ENCODE measurements at regions not wholly inside any gene's neighbourhood (a gene's known extent, or its start where the extent isn't known, plus 50 kb on each side); places are given as distances from the start of the nearest gene placed in this dataset.

DNA sequence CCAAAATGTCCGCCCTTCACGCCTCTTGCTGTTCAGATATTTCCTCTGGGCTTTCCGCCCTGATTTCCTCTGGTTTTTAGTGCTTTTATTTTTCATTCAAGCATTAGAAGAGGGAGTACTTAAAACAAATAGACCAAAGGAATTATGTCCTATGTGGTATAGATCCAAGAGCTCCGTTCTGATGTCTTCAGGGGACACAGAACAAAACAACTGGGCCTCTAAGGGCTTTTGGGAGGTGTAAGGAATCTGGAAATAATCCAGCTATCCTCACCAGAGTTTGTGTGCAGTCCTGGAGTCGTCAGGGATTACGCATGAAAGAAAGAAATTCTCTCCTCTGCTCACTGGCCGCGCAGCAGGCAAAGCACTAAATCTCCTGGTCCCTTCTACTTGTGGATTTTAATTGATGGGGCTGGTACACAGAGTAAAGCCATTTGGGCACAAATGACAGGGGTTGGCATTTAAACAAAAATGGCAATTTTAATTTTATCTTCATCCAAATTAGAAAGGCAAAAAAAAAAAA is 999.2 kb downstream of the ADGRL3 start:
- no peaks in the 10 kb centered on the region for H3K36me3 ChIP-seq (replicated peaks; ENCODE audit: insufficient read depth, low read length)
- H3F3A ChIP-seq (ENCODE audit: insufficient read depth, low read length), result no peaks in the 10 kb centered on the region
- no peaks in the 10 kb centered on the region for H3K27me3 ChIP-seq (replicated peaks; ENCODE audit: insufficient read depth, low read length)
- H3K4me2 ChIP-seq (ENCODE audit: low read depth, low read length), result no peak overlapping the region
- H3K9ac ChIP-seq (ENCODE audit: low read length), result no peak overlapping the region
- H4K20me1 ChIP-seq (ENCODE audit: insufficient read depth, low read length), result no peaks in the 10 kb centered on the region
- TF ChIP-seq, protein P1, sequence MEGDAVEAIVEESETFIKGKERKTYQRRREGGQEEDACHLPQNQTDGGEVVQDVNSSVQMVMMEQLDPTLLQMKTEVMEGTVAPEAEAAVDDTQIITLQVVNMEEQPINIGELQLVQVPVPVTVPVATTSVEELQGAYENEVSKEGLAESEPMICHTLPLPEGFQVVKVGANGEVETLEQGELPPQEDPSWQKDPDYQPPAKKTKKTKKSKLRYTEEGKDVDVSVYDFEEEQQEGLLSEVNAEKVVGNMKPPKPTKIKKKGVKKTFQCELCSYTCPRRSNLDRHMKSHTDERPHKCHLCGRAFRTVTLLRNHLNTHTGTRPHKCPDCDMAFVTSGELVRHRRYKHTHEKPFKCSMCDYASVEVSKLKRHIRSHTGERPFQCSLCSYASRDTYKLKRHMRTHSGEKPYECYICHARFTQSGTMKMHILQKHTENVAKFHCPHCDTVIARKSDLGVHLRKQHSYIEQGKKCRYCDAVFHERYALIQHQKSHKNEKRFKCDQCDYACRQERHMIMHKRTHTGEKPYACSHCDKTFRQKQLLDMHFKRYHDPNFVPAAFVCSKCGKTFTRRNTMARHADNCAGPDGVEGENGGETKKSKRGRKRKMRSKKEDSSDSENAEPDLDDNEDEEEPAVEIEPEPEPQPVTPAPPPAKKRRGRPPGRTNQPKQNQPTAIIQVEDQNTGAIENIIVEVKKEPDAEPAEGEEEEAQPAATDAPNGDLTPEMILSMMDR (IDR thresholded peaks at IDR 0.05; ENCODE audit: low read length), result no peak
- TF ChIP-seq EZH2phosphoT487 (IDR thresholded peaks at IDR 0.05; ENCODE audit: low read length) (no peak), EZH2 (optimal IDR thresholded peaks at IDR 0.05; ENCODE audit: low read depth, low read length) (no peak)
- DNase-seq, result no peak
- H3K4me1 ChIP-seq (ENCODE audit: low read length), result no peaks in the 10 kb centered on the region
- no peaks in the 10 kb centered on the region for H3K9me3 ChIP-seq (replicated peaks; ENCODE audit: insufficient read depth, low read length)
- no peak overlapping the region for H3K4me3 ChIP-seq (ENCODE audit: low read length)
- no peak overlapping the region for H3K27ac ChIP-seq (ENCODE audit: low read length)
- no peaks in the 10 kb centered on the region for H3K9me2 ChIP-seq (replicated peaks; ENCODE audit: insufficient read depth, low read length)
- no peak overlapping the region for H2AFZ ChIP-seq (ENCODE audit: low read length)
- no peaks in the 10 kb centered on the region for H3K79me2 ChIP-seq (ENCODE audit: low read length)

DNA sequence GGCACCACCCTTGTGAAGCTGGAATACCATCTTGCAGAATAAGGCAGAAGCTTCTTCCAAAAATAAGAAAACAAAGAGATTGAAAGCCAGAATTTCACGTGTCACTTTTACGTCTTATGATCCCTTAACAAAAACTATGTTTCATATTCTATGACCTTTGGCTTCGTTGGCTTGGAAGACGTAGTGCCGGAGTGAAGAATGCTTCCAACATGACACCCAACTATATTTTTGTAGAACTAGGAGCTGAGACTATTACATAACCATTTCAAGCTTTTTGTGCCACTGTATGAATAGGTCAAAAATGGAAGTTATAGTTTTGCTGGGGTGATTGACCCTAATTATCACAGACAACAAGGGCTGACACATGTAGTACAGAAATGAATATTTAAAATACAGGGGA is 996.2 kb downstream of the ADGRL3 start:
- Histone ChIP-seq H2AFZ (ENCODE audit: low read length) (no peak overlapping the region), H3K36me3 (replicated peaks; ENCODE audit: insufficient read depth, low read length) (no peaks in the 10 kb centered on the region), H3K4me1 (ENCODE audit: low read length) (no peaks in the 10 kb centered on the region), H3K9ac (ENCODE audit: low read length) (no peak overlapping the region), H3K4me3 (ENCODE audit: low read length) (no peak overlapping the region), H3K79me2 (ENCODE audit: low read length) (no peaks in the 10 kb centered on the region), H4K20me1 (ENCODE audit: insufficient read depth, low read length) (no peaks in the 10 kb centered on the region), H3K27ac (ENCODE audit: low read length) (no peak overlapping the region), H3F3A (ENCODE audit: insufficient read depth, low read length) (no peaks in the 10 kb centered on the region), H3K27me3 (replicated peaks; ENCODE audit: insufficient read depth, low read length) (no peaks in the 10 kb centered on the region), H3K9me3 (replicated peaks; ENCODE audit: insufficient read depth, low read length) (no peaks in the 10 kb centered on the region), H3K9me2 (replicated peaks; ENCODE audit: insufficient read depth, low read length) (no peaks in the 10 kb centered on the region), H3K4me2 (ENCODE audit: low read depth, low read length) (no peak overlapping the region)
- TF ChIP-seq, protein P1 (IDR thresholded peaks at IDR 0.05; ENCODE audit: low read length), result no peak
- TF ChIP-seq EZH2 (optimal IDR thresholded peaks at IDR 0.05; ENCODE audit: low read depth, low read length) (no peak), EZH2phosphoT487 (IDR thresholded peaks at IDR 0.05; ENCODE audit: low read length) (no peak)
- DNase-seq, result no peak

DNA sequence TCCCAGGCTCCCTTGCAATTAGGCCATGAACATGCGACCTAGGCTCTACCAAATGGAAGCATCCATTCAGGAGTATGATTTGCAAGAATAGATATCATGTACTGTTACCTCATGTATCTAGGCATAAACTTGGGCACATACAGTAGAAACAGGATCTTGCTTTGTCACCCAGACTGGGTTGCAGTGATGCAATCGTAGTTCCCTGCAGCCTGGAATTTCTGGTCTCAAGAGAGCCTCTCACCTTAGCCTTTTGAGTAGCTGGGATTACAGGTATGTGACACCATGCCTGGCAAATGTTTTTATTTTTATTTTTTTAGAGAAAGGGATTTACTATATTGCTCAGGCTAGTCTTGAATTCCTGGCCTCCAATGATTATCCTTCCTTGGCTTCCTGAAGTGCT is 994.2 kb downstream of the ADGRL3 start:
- Histone ChIP-seq H3K9ac (ENCODE audit: low read length) (no peak overlapping the region), H4K20me1 (ENCODE audit: insufficient read depth, low read length) (no peaks in the 10 kb centered on the region), H3K27ac (ENCODE audit: low read length) (no peak overlapping the region), H3K27me3 (replicated peaks; ENCODE audit: insufficient read depth, low read length) (no peaks in the 10 kb centered on the region), H3F3A (ENCODE audit: insufficient read depth, low read length) (no peaks in the 10 kb centered on the region), H3K79me2 (ENCODE audit: low read length) (no peaks in the 10 kb centered on the region), H3K9me3 (replicated peaks; ENCODE audit: insufficient read depth, low read length) (no peaks in the 10 kb centered on the region), H3K4me3 (ENCODE audit: low read length) (no peak overlapping the region), H2AFZ (ENCODE audit: low read length) (no peak overlapping the region), H3K4me2 (ENCODE audit: low read depth, low read length) (no peak overlapping the region), H3K36me3 (replicated peaks; ENCODE audit: insufficient read depth, low read length) (no peaks in the 10 kb centered on the region), H3K9me2 (replicated peaks; ENCODE audit: insufficient read depth, low read length) (no peaks in the 10 kb centered on the region), H3K4me1 (ENCODE audit: low read length) (no peaks in the 10 kb centered on the region)
- TF ChIP-seq EZH2phosphoT487 (IDR thresholded peaks at IDR 0.05; ENCODE audit: low read length), result no peak
- no peak for TF ChIP-seq EZH2 (optimal IDR thresholded peaks at IDR 0.05; ENCODE audit: low read depth, low read length)
- TF ChIP-seq, protein P1 (IDR thresholded peaks at IDR 0.05; ENCODE audit: low read length), result no peak
- no peak for DNase-seq
